Spleen (tissue), 11 donors: ENCODE measurements at regions not wholly inside any gene's neighbourhood (a gene's known extent, or its start where the extent isn't known, plus 50 kb on each side); places are given as distances from the start of the nearest gene placed in this dataset.

Experiments
- DNase-seq: peaks from one replicate; pipeline ENCODE4 v3.0.0-alpha.2; 2020
- H3K27ac ChIP-seq, 8 donors: fragments of 200-600 bp; sonication (generic) in 7 of 8; 1 replicate in 4 of 8; 2 replicates in 4 of 8; pipeline versions ENCODE4 v1.5.0 to v1.8.0; 2016 to 2021; ENCODE audit warnings: inconsistent platforms in 4 of 8, mild to moderate bottlenecking in 4 of 8, moderate library complexity in 1 of 8
- H3K27me3 ChIP-seq, 7 donors: fragments of 200-600 bp; sonication (generic) in 6 of 7; replicated peaks in 1 of 7; 1 replicate in 4 of 7; 2 replicates in 3 of 7; pipeline versions ENCODE4 v1.5.0 to v1.8.0; 2016 to 2021; ENCODE audit warnings: inconsistent platforms in 3 of 7, mild to moderate bottlenecking in 1 of 7
- H3K36me3 ChIP-seq, 6 donors: fragments of 200-600 bp; sonication (generic) in 5 of 6; 1 replicate in 4 of 6; 2 replicates in 2 of 6; pipeline versions ENCODE4 v1.5.0 to v1.8.0; 2016 to 2021; ENCODE audit warnings: inconsistent platforms in 2 of 6
- H3K4me1 ChIP-seq, 6 donors: fragments of 200-600 bp; sonication (generic) in 5 of 6; 1 replicate in 3 of 6; 2 replicates in 3 of 6; pipeline versions ENCODE4 v1.5.0 to v1.8.0; 2016 to 2021; ENCODE audit warnings: inconsistent platforms in 3 of 6
- H3K4me3 ChIP-seq, 8 donors: fragments of 200-600 bp; sonication (generic) in 7 of 8; 1 replicate in 4 of 8; 2 replicates in 4 of 8; pipeline versions ENCODE4 v1.5.0 to v1.8.0; 2016 to 2021; ENCODE audit warnings: inconsistent platforms in 4 of 8, mild to moderate bottlenecking in 4 of 8, moderate library complexity in 2 of 8
- H3K9me3 ChIP-seq, 8 donors: fragments of 200-600 bp; sonication (generic) in 7 of 8; 1 replicate in 4 of 8; 2 replicates in 4 of 8; pipeline versions ENCODE4 v1.5.0 to v1.8.0; 2016 to 2021; ENCODE audit warnings: inconsistent platforms in 4 of 8
- POLR2A ChIP-seq, 3 donors: fragments of 450-650 bp; IDR thresholded peaks; one replicate each; pipeline ENCODE4 v1.5.1; 2017; ENCODE audit warnings: antibody characterized with exemption in 3 of 3, mild to moderate bottlenecking in 1 of 3
- POLR2AphosphoS5 ChIP-seq, 3 donors: sonication (generic); formaldehyde crosslinking; IDR thresholded peaks; one replicate each; pipeline ENCODE4 v1.5.1; 2017; ENCODE audit warnings: antibody characterized with exemption in 3 of 3
- WGBS, 5 donors: extraction: QIAGEN DNeasy Blood & Tissue Kit in 3 of 5; methylation state at CpG; one replicate each; pipeline versions ENCODE4 v1.1.5 to v1.1.7; 2013 to 2018; 5-methylcytosine and 5-hydroxymethylcytosine counted together
- intact Hi-C: fragments of 100-400 bp; cut with DNase I; formaldehyde crosslinking; loops from one replicate; pipeline ENCODE4 v1.15.0; 2023; ENCODE audit warnings: low total_unique reads
- TF ChIP-seq, protein P1 (sequence below), 11 experiments: fragments of 200-600 bp in 7 of 11; fragments of 450-650 bp in 4 of 11; sonication (generic) in 4 of 11; IDR thresholded peaks in 8 of 11; conservative IDR thresholded peaks in 3 of 11; 1 replicate in 7 of 11; 2 replicates in 4 of 11; pipeline versions ENCODE4 v1.4.0 to v1.8.0; 2016 to 2021; ENCODE audit warnings: antibody characterized with exemption in 11 of 11, inconsistent platforms in 4 of 11, mild to moderate bottlenecking in 1 of 11
- donor health status: healthy with polysubstance abuse.
- donor health status: DM: no; HTN: no; CAD: no; lungs with moderate emphysema.
- donor health status: DM: no; HTN: no; CAD: no.
- donor health status: Bipolar disorder and iron deficiency.
- donor health status: healthy.
- donor health status: DM: no; HTN: no; CAD: no.
- donor health status: DM: yes; HTN: yes; CAD: no.

- Histone ChIP-seq H3K4me3 (no peak overlapping the region), H3K4me1 (no peaks in the 10 kb centered on the region), H3K36me3 (no peaks in the 10 kb centered on the region), H3K27ac (no peak overlapping the region), H3K27me3 (no peaks in the 10 kb centered on the region), H3K9me3 (peaks cover 0 to 33% (median 4%) of the 10 kb centered on the region in 8 donors)
- intact Hi-C loops: no loop called here
- DNase-seq: no peak
- TF ChIP-seq POLR2AphosphoS5 (IDR thresholded peaks at IDR 0.05) (no peak), POLR2A (IDR thresholded peaks at IDR 0.05) (no peak)
- TF ChIP-seq, protein P1, sequence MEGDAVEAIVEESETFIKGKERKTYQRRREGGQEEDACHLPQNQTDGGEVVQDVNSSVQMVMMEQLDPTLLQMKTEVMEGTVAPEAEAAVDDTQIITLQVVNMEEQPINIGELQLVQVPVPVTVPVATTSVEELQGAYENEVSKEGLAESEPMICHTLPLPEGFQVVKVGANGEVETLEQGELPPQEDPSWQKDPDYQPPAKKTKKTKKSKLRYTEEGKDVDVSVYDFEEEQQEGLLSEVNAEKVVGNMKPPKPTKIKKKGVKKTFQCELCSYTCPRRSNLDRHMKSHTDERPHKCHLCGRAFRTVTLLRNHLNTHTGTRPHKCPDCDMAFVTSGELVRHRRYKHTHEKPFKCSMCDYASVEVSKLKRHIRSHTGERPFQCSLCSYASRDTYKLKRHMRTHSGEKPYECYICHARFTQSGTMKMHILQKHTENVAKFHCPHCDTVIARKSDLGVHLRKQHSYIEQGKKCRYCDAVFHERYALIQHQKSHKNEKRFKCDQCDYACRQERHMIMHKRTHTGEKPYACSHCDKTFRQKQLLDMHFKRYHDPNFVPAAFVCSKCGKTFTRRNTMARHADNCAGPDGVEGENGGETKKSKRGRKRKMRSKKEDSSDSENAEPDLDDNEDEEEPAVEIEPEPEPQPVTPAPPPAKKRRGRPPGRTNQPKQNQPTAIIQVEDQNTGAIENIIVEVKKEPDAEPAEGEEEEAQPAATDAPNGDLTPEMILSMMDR (IDR thresholded peaks at IDR 0.05 in 8 of 11, conservative IDR thresholded peaks at IDR 0.05 in 3 of 11): no peak
- 75 to 93% (median 84%) methylated on average over 7 of the region's 7 CpGs for WGBS, 5 donors
Observed at GRCh38 chr3:83500422-83500821, 1458.4 kb upstream of the CADM2 start.

DNA sequence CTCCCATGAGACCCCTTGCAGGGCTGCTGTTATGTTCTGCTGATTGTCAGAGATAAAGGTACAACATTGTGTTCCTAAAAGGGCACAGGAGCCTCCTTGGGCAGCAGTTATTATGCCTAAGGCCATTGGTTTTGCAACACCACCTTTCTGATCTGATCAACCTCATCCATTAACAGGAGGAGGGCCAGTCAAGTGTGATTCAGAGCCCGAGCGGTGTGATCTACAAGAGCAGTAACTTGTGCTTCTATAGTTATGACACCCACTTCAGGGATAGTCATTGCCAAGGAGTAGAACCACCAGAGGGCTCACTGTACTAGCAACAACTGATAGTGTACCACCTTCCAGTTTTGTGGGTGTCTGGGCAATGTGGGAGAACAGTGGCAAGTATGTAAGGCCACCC lies 1457.9 kb upstream of the CADM2 start:
- TF ChIP-seq POLR2AphosphoS5 (IDR thresholded peaks at IDR 0.05): no peak
- no peak for TF ChIP-seq POLR2A (IDR thresholded peaks at IDR 0.05)
- TF ChIP-seq, protein P1 (IDR thresholded peaks at IDR 0.05 in 8 of 11, conservative IDR thresholded peaks at IDR 0.05 in 3 of 11): no peak
- H3K4me3 ChIP-seq: no peak overlapping the region
- intact Hi-C loops: no loop called here
- no peaks in the 10 kb centered on the region for H3K4me1 ChIP-seq
- 47 to 94% (median 66%) methylated on average over 1 to 2 of the region's 2 CpGs for WGBS, 5 donors
- H3K27ac ChIP-seq: no peak overlapping the region
- peaks cover 0 to 33% (median 4%) of the 10 kb centered on the region in 8 donors for H3K9me3 ChIP-seq
- H3K36me3 ChIP-seq: no peaks in the 10 kb centered on the region
- no peaks in the 10 kb centered on the region for H3K27me3 ChIP-seq
- no peak for DNase-seq

DNA sequence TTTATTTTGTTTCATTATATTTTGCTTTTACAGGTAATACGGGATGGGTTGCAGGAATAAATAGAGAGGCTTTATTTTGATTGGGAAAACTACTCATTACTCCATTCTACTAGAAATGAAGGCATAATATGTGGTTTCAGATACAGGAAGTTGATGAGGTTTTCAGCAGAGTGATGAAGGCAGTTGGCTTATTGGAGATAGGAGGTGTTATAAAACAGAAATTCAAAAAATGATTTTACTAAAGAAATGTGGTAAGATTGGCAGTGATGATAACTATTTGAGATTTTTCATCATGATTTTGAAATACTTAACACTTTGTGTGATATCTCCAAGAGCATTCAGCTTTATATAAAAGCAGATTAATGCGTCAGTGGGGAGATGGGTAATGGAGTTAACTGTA lies 1445.7 kb upstream of the CADM2 start:
- DNase-seq: no peak
- intact Hi-C loops: no loop called here
- Histone ChIP-seq H3K27ac (no peak overlapping the region), H3K9me3 (peaks cover 0 to 5% (median 0%) of the 10 kb centered on the region in 8 donors), H3K27me3 (no peaks in the 10 kb centered on the region), H3K4me3 (no peak overlapping the region), H3K36me3 (no peaks in the 10 kb centered on the region), H3K4me1 (no peaks in the 10 kb centered on the region)
- no peak for TF ChIP-seq POLR2AphosphoS5 (IDR thresholded peaks at IDR 0.05)
- WGBS, 5 donors: 30 to 42% (median 37%) methylated on average over 2 of the region's 2 CpGs

DNA sequence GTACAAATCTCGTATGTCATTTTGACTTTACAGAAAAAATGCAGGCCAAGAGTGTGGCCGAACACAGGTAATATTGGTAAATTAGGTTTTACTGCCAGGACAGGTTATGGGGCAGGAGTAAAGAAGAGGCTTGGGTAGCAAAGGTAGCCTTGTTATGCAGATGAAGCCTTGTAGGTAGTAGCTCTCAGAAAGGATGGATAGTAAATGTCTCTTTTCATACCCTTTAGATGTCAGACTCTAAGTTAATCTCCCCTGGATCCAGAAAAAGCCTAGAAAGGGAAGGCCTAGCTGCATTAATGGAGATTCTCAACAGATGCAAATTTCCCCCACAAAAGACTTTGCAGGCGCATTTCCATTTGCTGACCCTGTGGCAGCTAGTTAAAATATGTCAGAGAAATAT lies 1445.1 kb upstream of the CADM2 start:
- intact Hi-C loops: no loop called here
- TF ChIP-seq, protein P1 (IDR thresholded peaks at IDR 0.05 in 8 of 11, conservative IDR thresholded peaks at IDR 0.05 in 3 of 11): no peak
- TF ChIP-seq POLR2AphosphoS5 (IDR thresholded peaks at IDR 0.05) (no peak), POLR2A (IDR thresholded peaks at IDR 0.05) (no peak)
- no peak overlapping the region for H3K4me3 ChIP-seq
- 50 to 69% (median 58%) methylated on average over 3 of the region's 3 CpGs for WGBS, 5 donors
- H3K27ac ChIP-seq: no peak overlapping the region
- no peaks in the 10 kb centered on the region for H3K36me3 ChIP-seq
- H3K4me1 ChIP-seq: no peaks in the 10 kb centered on the region
- H3K27me3 ChIP-seq: no peaks in the 10 kb centered on the region
- peaks cover 0 to 5% (median 0%) of the 10 kb centered on the region in 8 donors for H3K9me3 ChIP-seq
- DNase-seq: no peak
